Endothelial cell of umbilical vein (primary cell): ENCODE measurements at regions not wholly inside any gene's neighbourhood (a gene's known extent, or its start where the extent isn't known, plus 50 kb on each side); places are given as distances from the start of the nearest gene placed in this dataset.

Experiments used
- BruUV-seq: library from RNA; stranded (reverse); fragments of 400-500 nt; replicated peaks from 2 replicates; lab custom pipeline; 2021; lab: Mats Ljungman, UMichigan
- CTCF ChIA-PET: fragments of 300-600, 350-600 bp; sonication (Branson Sonifier 250); formaldehyde crosslinking; loops from one replicate; lab custom pipeline; 2021; ENCODE audit warnings: antibody characterized with exemption, inconsistent platforms; lab: Charles Lee
- POLR2A ChIA-PET: fragments of 300-600, 350-600 bp; sonication (Branson Sonifier 250); formaldehyde crosslinking; loops from one replicate; lab custom pipeline; 2021; ENCODE audit warnings: antibody characterized with exemption, inconsistent platforms; lab: Charles Lee
- DNase-seq: peaks from one replicate; pipeline ENCODE4 v3.0.0-alpha.2; 2011; ENCODE audit warnings: low read depth, low spot score
- FAIRE-seq: peaks from 2 replicates; lab custom pipeline; 2011; peaks lifted over from hg19 to GRCh38; lab: Jason Lieb, UNC
- H2AFZ ChIP-seq: 2 replicates; pipeline ENCODE4 v1.6.0; 2012; ENCODE audit warnings: low read depth, low read length, control low read depth, inconsistent platforms
- H3K27ac ChIP-seq: 2 replicates; pipeline ENCODE4 v1.5.1; 2011; ENCODE audit warnings: low read depth, mild to moderate bottlenecking, control low read depth, low read length, moderate library complexity; ENCODE audit not compliant: insufficient read depth
- H3K27me3 ChIP-seq, 2 experiments: 2 replicates each; pipeline versions ENCODE4 v1.6.0 to v1.6.1; 2011; ENCODE audit warnings: low read length in 2 of 2, mixed read lengths in 1 of 2; ENCODE audit not compliant: control insufficient read depth in 2 of 2, insufficient read depth in 2 of 2
- H3K36me3 ChIP-seq, 2 experiments: 2 replicates in 1 of 2; 3 replicates in 1 of 2; pipeline ENCODE4 v1.5.1; 2011; ENCODE audit warnings: low read length in 2 of 2, mild to moderate bottlenecking in 1 of 2, moderate library complexity in 1 of 2; ENCODE audit not compliant: control insufficient read depth in 2 of 2, insufficient read depth in 2 of 2; ENCODE audit errors: extremely low read depth in 1 of 2
- H3K4me1 ChIP-seq: 3 replicates; pipeline ENCODE4 v1.5.1; 2011; ENCODE audit warnings: mild to moderate bottlenecking, low read length; ENCODE audit not compliant: control insufficient read depth, insufficient read depth; ENCODE audit errors: extremely low read depth
- H3K4me2 ChIP-seq: 2 replicates; pipeline ENCODE4 v1.6.1; 2011; ENCODE audit warnings: low read length, control low read depth, mixed read lengths; ENCODE audit not compliant: insufficient read depth
- H3K4me3 ChIP-seq, 3 experiments: fragments of 200-600 bp in 1 of 3; sonication (generic), shearing (Covaris generic) in 1 of 3; replicated peaks in 1 of 3; 2 replicates each; pipeline ENCODE4 v1.5.1; 2011 to 2016; ENCODE audit warnings: control low read depth in 3 of 3, low read length in 3 of 3, mild to moderate bottlenecking in 2 of 3, inconsistent platforms in 1 of 3, low read depth in 1 of 3, moderate library complexity in 1 of 3; ENCODE audit not compliant: insufficient read depth in 1 of 3
- H3K79me2 ChIP-seq: 2 replicates; pipeline ENCODE4 v1.6.0; 2012; ENCODE audit warnings: low read length, inconsistent platforms; ENCODE audit not compliant: control insufficient read depth, insufficient read depth
- H3K9ac ChIP-seq: replicated peaks from 2 replicates; pipeline ENCODE3; 2011; ENCODE audit warnings: low read length, control low read depth; ENCODE audit not compliant: insufficient read depth; ENCODE audit errors: extremely low read depth
- H3K9me1 ChIP-seq: replicated peaks from 3 replicates; pipeline ENCODE4 v1.6.0; 2011; ENCODE audit warnings: mild to moderate bottlenecking, low read length; ENCODE audit not compliant: control insufficient read depth, insufficient read depth; ENCODE audit errors: extremely low read depth
- H3K9me3 ChIP-seq: replicated peaks from 2 replicates; pipeline ENCODE4 v1.5.1; 2012; ENCODE audit warnings: low read length, inconsistent platforms; ENCODE audit not compliant: control insufficient read depth, insufficient read depth
- H4K20me1 ChIP-seq: replicated peaks from 2 replicates; pipeline ENCODE3; 2011; ENCODE audit warnings: mild to moderate bottlenecking, low read length; ENCODE audit not compliant: control insufficient read depth, insufficient read depth; ENCODE audit errors: extremely low read depth
- CTCF ChIP-seq, 2 donors: IDR thresholded peaks; 1 replicate in 1 of 2; 2 replicates in 1 of 2; pipeline ENCODE4 v1.5.1; 2011; ENCODE audit warnings: low read length in 2 of 2, mild to moderate bottlenecking in 2 of 2, moderate library complexity in 2 of 2, control low read depth in 1 of 2, inconsistent platforms in 1 of 2, low read depth in 1 of 2; ENCODE audit not compliant: insufficient read depth in 1 of 2; ENCODE audit errors: extremely low read depth in 1 of 2
- EZH2 ChIP-seq: IDR thresholded peaks from 2 replicates; pipeline ENCODE4 v1.6.1; 2012; ENCODE audit warnings: borderline replicate concordance, low read depth, mild to moderate bottlenecking, moderate library complexity, low read length, inconsistent platforms; ENCODE audit not compliant: severe bottlenecking
- FOS ChIP-seq: IDR thresholded peaks from 2 replicates; pipeline ENCODE4 v1.6.1; 2011; ENCODE audit warnings: mild to moderate bottlenecking, low read length, moderate library complexity, borderline replicate concordance; ENCODE audit not compliant: insufficient read depth
- GATA2 ChIP-seq: IDR thresholded peaks from 2 replicates; pipeline ENCODE4 v1.7.0; 2011; ENCODE audit warnings: low read depth, mild to moderate bottlenecking, moderate library complexity, mixed read lengths, low read length; ENCODE audit not compliant: insufficient read length, insufficient read depth
- JUN ChIP-seq: IDR thresholded peaks from 2 replicates; pipeline ENCODE4 v1.6.1; 2011; ENCODE audit warnings: borderline replicate concordance, low read depth; ENCODE audit not compliant: insufficient read length, insufficient read depth
- MAX ChIP-seq: IDR thresholded peaks from 2 replicates; pipeline ENCODE4 v1.6.1; 2011; ENCODE audit not compliant: insufficient read depth, insufficient read length
- MYC ChIP-seq: IDR thresholded peaks from one replicate; pipeline ENCODE4 v1.6.1; 2011; ENCODE audit warnings: mild to moderate bottlenecking, low read depth, low read length
- POLR2A ChIP-seq: IDR thresholded peaks from 2 replicates; pipeline ENCODE4 v1.6.1; 2012; ENCODE audit warnings: low read depth, mild to moderate bottlenecking, control low read depth, low read length
- POLR2AphosphoS5 ChIP-seq: IDR thresholded peaks from 2 replicates; pipeline ENCODE4 v1.6.1; 2012; ENCODE audit warnings: low read depth, mild to moderate bottlenecking, control low read depth, low read length, moderate library complexity; ENCODE audit not compliant: insufficient read depth
- dilution Hi-C: fragments of 300-500 bp; cut with MboI; formaldehyde crosslinking; loops from one replicate; pipeline ENCODE4 v1.15.0; 2019; ENCODE audit warnings: low sequenced_read_pairs; ENCODE audit not compliant: extremely low pct_ligation_motif_present
- intact Hi-C: fragments of 100-400 bp; cut with micrococcal nuclease; formaldehyde crosslinking; loops from one replicate; pipeline ENCODE4 v1.10.0; 2022

GRCh38 chr5:171523781-171524180 is 104.3 kb downstream of the FGF18 start:
- H3K9me1 ChIP-seq, result no peaks in the 10 kb centered on the region
- H3K9ac ChIP-seq, result no peak overlapping the region
- H3K4me2 ChIP-seq, result no peak overlapping the region
- DNase-seq (no peak), FAIRE-seq (no peak)
- dilution Hi-C loops (no loop called here), intact Hi-C loops (loop anchor here (5.0 kb wide), 1 partner anchor 74 kb away; no protein-coding TSS in a partner anchor)
- POLR2A ChIA-PET, result no interaction called here
- peaks cover 13% of the 10 kb centered on the region for H3K4me1 ChIP-seq
- H3K27me3 ChIP-seq, result peaks cover 0 to 2% of the 10 kb centered on the region in 2 experiments
- H3K36me3 ChIP-seq, result no peaks in the 10 kb centered on the region
- no peaks in the 10 kb centered on the region for H4K20me1 ChIP-seq
- H3K27ac ChIP-seq, result no peak overlapping the region
- H3K9me3 ChIP-seq, result no peaks in the 10 kb centered on the region
- TF ChIP-seq MYC, result no peak
- TF ChIP-seq FOS, result no peak
- no peak for TF ChIP-seq GATA2
- no peak for TF ChIP-seq POLR2A
- no peak for TF ChIP-seq EZH2
- no peak for TF ChIP-seq JUN
- no peak for TF ChIP-seq MAX
- TF ChIP-seq POLR2AphosphoS5, result no peak
- TF ChIP-seq CTCF (IDR thresholded peaks at IDR 0.05; ENCODE audit: extremely low read depth in 1 of 2, insufficient read depth in 1 of 2, low read depth in 1 of 2, low read length in 2 of 2), result no peak
- no peaks in the 10 kb centered on the region for H3K79me2 ChIP-seq
- no peak overlapping the region for H3K4me3 ChIP-seq
- CTCF ChIA-PET, result no interaction called here
- no peak overlapping the region for H2AFZ ChIP-seq
- BruUV-seq, result no TSS peak
